HG03095 (cell line): ENCODE measurements at regions not wholly inside any gene's neighbourhood (a gene's known extent, or its start where the extent isn't known, plus 50 kb on each side); places are given as distances from the start of the nearest gene placed in this dataset.
"Not testable (repeated sequence)": the region's sequence is repeated elsewhere in the genome, so short reads cannot be mapped to it uniquely, and the experiment has no call there.

Experiments used
- ATAC-seq: cut with Tn5 transposase; IDR thresholded peaks from one replicate; pipeline ENCODE4 v1.9.1; 2021; ENCODE audit warnings: moderate library complexity; ENCODE audit not compliant: unreplicated experiment

DNA sequence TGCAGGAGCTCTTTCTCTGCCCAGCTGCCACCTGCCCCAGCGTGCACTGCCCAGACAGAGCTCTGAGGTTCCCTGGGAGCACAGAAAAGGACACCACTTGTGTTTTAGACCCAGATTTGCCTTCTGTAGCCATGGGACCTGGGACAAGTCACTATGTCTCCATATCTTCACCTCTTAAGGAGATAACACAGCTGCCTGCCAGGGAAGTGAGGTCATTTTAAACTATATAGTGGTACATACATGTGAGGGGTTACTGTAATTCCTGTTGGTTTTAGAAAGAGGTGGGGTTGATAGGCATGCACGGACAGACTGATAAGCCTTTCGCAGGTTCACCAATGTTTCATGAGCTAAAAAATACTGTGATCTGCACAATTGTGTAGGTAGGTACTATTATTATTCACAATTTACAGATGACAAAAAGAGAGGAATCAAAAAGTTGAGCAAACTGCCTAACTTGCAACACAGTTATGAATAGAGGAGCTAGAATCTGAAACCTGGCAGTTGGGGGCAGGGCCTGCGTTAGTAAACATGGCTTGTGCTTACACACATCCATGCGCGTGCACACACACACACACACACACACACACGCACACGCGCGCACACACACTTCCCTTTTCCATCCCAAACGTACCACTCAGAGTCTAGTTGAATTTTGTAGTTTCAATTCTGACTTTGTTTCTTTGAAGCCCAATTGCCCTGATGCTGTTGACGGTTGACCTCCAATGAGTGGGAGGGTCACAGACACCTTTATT lies 193.6 kb downstream of the FAM43A start:
- no peak for ATAC-seq

DNA sequence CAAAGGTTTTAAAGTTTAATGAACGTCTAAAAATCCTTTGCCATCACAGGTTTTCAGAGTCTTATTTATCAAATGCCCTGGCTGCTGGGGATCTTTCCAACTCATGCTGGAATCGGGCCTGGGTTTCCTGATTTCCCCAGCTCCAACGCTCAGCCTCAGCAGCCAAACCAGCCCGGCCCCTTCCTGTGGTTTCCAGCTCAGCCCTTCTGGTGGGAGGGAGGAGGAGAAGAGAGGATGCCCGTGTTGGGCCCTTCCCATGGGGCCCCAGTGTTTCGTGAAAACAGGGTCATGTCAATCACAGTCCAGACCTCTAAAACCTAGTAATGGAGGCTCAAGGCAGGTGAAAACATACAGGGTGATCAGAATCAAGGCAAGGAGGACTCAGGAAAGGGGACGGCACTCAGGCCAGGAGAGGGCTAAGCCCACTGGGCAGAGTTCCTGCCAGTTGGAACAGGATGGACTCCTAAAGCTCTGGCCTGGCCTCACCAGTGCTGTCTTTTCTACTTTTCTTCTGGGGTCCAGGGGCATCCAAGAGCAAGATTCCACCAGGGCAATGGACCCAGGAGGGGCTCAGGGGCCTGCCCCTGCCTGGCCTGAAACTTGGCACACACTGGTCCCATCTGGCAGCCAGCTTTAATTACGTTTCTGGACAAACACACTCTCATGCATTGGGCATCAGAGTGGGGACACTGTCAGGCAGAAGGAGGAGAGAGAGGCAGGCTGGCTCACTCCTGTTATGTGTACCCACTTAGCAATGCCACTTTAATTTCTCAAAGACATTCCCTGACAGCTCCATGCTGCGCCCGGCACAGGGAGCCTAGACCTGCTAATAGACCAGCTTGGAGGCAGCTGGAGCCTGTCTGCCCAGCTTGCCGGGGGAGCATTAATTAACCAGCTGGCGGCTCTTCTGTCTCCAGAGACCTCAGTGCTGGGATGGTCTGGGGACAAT lies 194.6 kb downstream of the FAM43A start:
- ATAC-seq = no peak

DNA sequence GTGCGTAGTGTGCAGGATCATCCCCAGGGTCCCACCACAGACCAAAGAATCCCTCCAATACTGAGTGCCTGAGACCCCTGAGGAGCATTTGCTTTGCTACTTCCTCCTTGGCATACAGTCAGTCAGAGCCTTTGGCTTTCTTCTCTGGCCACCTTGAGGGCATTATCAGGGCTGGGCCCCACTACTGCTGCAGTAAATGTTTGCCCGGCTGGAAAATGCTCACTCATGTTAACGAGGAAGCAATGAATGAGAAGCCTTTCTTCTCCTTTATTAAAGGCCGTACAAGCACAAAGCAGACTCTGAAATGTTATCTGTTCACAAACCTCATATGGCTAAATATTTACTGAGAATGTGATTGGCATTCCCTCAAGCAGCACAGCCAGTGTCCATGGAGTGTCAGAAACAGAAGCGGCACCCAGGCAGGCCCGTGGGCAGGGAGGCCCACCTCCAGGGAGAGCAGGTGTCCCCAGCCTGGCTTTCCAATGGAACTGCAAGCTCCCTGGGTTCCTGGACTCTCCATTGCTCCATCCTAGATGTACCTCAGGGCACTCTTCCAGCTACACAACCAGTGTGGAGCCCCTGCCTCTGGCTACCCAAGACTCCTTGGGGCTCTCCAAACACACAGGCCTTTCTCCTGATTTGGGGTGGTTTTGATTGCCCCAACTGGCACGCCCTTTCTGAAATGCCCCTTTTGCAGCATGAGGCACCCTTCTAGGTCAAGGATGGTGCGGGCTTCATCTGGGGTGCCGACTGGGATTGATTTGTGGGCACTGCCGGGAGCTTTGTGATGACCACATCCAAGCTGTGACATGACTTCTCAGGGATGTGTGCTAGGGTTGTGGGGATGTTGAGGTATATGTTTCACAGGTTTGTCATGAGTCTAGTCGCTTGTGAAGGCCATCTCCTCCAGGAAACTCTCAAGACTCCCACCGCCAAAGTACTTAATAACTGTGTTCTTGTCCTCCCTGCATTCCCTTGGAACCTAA lies 195.6 kb downstream of the FAM43A start:
- ATAC-seq = no peak

DNA sequence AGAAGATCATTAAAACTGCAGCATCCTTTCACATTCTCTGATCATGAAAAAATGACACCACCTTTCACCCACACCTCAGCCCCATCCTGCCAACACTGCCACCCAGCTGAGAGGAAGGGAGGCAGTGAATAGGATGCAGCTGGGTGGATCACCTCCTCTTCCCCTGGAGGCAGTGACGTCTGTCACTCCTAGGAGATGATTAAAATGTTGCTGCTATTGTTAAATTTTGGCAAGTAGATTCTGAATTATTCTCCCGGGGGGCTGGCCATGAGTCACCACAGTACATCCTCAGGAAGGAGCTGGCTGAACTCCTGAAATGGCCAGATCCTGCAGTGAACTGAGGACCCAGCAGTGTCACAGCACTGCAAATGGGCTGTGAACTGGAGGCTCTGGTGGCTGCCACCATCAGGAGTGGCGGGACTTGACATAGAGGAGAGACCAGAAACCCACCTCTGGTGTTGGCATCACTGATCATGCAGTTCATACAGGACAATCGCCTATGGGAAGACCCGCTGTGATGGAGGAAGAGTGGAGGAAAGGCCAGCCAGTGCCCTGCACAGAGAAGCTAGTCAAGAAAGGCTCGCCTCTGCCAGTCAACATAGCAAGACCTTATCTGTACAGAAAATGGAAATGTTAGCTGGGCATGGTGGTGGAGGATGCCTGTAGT lies 199.1 kb downstream of the FAM43A start:
- ATAC-seq = no peak

DNA sequence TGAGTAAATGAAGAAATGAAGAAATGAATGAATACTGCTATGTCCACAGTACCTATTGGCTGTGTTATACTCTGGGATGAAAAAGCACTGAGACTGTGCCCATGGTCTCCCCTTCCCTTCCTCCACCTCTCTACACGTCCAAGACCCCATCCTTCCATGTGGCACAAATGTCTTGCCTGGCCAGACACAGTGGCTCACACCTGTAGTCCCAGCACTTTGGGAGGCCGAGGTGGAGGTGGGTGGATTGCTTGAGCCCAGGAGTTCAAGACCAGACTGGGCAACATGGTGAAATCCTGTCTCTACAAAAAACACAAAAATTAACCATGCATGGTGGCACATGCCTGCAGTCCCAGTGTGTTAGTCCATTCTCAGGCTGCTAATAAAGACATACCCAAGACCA lies 200.1 kb downstream of the FAM43A start:
- ATAC-seq = no peak

DNA sequence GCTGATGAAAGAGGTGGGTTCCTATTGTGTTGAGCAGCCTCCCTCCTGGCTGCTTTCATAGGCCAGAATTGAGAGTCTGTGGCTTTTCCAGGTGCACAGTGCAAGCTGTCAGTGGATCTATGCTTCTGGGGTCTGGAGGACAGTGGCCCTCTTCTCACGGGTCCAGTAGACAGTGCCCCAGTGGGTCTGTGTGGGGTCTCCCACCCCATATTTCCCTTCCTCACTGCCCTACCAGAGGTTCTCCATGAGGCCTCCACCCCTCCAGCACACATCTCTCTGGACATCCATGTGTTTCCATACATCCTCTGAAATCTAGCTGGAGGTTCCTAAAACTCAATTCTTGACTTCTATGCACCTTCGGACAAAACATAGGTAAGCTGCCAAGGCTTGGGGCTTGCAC lies 201.2 kb downstream of the FAM43A start:
- no peak for ATAC-seq

DNA sequence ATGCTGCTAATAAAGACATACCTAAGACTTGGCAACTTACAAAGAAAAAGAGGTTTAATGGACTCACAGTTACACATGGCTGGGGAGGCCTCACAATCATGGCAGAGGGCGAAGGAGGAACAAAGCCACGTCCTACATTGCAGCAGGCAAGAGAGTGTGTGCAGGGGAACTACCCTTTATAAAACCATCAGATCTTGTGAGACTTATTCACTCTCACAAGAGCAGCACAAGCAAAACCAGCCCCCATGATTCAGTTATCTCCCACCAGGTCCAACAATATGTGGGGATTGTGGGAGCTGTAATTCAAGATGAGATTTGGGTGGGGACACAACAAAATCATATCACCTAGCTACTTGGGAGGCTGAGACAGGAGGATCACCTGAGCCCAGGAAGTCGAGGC lies 202.4 kb downstream of the FAM43A start:
- ATAC-seq = not testable (repeated sequence)

DNA sequence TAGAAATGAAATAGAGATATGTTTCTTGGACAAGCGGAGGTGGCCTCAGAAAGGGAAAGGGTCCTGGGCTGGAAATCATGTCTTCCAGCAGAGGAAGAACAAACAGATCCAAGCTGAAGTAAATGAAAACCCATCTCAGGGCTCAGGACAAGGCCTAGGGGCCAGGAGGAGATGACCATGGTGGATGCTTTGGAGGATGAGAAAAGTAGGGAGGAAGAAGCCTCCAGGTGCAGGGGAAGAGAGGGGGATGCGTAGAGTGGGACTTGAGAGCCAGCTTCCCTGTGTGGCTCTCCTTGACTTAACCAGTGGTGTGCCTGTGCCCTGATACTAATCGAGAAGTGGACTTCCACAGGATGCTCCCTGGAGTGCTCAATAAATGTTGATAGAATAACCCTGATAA lies 203.2 kb downstream of the FAM43A start:
- ATAC-seq = no peak

DNA sequence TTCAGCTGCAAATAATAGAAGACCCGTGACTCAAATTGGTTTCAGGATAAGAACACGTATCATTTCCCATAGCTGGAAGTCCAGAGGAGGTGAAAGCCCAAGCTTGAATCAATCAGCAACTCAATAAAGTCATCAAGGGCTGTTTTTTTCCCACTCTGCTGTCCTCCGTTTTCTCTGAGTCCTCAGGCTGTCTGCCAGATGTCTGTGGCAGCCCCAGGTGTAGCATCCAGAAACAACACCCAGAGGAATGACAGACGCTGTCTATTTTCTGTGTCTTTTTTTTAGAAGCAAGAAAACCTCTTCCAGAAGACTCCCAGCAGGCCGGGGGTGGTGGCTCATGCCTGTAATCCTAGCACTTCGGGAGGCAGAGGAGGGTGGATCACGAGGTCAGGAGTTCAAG lies 204.4 kb downstream of the FAM43A start:
- ATAC-seq = no peak

DNA sequence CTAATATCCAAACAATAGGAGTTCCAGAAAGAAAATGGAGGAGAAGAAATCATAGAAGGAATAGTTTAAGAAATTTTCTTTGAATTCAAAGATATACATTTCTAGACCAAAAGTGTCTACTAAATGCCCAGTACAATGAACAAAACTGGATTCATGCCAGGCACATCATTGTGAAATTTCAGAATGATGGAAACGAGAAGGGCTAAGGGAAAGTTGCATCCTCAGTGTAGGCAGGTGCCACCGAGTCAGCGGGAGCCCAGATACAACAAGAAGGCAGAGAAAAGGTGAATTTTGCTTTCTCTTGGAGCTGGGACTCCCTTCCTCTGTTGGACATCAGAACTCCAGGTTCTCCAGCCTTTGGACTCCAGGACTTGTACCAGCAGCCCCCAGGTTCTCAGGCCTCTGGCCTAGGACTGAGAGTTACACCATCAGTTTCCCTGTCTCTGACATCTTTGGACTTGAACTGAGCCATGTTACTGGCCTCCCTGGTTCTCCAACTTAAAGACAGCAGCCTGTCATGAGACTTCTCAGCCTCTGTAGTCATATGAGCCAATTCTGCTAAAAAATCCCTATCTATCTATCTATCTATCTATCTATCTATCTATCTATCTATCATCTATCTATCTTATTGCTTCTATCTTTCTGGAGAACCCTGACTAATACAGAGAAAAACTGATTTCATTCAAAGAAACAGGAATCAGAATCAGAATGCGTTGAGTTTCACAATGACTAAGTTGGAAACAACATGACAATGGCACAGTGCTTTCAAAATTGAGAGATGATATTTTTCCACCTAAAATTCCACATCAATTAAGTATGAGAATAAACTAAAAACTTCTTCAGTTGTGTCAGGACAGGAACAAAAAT lies 207.7 kb downstream of the FAM43A start:
- no peak for ATAC-seq

DNA sequence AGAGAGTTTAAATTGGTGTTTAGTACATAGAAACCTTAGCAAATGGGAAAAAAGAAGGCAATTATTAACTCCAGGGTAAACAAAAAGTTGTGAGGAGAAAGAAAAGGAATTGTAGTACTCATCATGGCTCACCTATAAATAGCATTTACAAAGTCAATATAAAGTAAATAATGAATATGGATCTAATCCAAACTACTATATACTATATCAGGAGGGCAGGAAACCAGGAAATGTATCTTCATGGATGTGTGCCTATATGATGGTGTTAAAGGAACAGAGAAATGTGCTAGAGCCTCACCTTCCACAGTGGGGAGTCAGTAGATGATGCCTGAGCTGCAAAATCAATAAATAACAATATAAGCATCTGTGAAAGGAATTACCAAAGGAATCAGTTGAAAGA lies 208.9 kb downstream of the FAM43A start:
- ATAC-seq = no peak

DNA sequence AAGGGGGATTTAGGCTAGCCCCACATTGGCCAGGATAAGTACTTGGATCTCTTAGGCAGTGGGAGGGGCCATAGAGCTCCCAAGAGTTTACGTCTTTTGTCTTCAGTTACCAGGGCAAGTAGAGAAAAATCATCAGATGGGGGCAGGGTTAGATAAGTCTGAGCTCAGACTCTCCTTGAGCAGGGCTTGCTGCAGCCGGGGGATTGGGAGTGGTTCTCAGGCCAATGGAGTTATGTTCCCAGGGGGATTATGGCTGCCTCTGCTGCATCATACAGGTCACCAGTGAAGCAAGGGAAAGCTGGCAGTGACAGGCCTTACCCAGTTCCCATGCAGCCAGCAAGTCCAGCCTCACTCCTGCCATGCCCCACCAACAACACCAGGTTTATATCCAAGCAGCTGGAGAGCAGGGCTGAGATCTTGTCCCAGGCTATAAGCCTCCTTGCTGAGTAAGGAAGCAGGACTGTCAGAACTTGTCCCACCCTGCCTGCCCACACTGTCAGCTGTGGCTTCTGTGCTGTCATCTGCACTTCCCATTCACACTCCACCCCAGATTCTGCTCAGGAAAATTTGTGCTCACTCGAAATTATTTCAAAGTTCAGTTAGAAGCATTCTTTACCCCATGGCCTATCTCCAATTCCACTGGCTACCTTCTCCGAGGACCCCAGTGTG lies 215.3 kb downstream of the FAM43A start:
- ATAC-seq = no peak

DNA sequence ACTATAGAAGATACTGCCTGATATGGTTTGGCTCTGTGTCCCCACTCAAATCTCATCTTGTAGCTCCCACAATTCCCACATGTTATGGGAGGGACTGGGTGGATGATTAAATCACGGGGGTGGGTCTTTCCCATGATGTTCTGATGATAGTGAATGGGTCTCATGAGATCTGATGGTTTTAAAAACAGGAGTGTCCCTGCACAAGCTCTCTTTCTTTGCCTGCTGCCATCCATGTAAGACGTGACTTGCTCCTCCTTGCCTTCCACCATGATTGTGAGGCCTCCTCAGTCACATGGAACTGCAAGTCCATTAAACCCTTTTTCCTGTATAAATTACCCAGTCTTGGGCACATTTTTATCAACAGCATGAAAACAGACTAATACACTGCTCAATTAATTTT lies 217.8 kb downstream of the FAM43A start:
- ATAC-seq = not testable (repeated sequence)

DNA sequence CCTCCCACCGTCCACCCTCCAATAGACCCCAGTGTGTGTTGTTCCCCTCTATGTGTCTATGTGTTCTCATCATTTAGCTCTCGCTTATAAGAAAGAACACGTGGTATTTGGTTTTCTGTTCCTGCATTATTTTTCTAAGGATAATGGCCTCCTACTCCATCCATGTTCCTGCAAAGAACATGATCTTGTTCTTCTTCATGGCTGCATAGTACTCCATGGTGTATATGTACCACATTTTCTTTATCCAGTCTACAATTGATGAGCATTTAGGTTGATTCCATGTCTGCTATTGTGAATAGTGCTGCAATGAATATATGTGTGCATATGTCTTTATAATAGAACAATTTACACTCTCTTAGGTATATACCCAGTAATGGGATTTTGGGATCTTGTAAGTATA lies 219.3 kb downstream of the FAM43A start:
- ATAC-seq = not testable (repeated sequence)

DNA sequence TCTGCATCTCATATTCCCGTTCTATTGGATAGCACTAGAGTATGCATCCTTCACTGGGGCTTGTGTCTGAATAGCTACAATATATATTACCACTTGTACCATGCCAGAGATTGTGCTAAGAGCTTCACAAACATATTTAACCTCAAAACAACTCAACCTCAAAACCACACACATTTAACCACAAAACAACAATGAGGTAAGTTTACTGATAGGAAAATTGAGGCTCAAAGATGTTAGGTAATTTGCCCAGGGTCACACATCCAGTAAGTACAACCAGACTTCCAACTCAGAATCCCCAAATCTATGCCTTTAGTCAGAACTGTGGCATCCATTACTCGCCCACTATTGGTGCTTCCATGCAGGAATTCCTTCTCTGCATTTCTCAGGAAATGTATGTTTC lies 220.0 kb downstream of the FAM43A start:
- ATAC-seq = no peak

DNA sequence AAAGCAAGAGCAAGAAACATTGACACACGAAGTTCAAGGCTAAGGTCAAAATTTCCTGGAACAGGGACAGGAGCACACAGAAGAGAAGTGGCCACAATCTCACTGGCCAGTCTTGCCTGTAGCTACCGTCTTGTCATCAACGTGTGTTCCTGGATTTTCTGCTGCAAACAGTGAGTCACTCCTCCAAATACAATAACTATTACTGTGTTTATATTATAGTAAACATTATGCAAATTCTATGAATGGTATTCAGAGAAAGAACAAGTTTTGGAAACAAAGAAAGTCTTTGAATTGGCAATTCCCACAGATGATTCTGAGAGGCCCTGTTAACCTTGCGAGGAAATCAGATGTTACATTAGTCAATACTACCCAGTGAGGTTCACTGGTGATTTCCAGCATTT lies 220.5 kb downstream of the FAM43A start:
- ATAC-seq = no peak

DNA sequence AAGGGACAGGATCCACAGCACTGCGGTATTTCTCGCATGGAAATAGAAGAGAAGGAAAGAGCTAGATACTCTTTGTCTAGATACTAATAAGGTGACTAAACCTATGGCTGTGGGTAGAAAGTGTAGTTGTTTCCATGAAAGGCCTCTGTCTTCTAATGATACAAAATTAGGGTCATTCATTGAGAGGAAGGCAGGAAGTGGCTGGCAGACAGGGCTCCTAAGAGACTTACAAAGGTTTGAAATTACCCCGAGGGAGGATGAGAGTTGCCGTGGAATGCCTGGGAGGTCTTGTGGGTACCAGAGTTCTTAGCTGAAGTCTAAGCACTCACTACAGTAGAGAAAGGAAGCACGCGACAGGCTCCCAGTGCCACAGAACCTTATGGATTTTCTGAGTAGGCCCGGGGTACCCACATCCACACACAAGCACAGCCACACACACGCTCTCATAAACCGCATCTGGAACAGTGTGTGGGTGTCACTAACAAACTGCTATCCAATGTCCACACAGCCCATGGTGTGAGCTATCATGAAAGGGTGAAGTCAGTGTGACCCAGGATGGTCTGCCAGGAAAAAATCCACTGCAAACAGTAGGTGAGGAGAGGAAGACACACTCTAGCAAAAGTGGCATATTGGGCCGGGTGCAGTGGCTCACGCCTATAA lies 221.4 kb downstream of the FAM43A start:
- no peak for ATAC-seq

DNA sequence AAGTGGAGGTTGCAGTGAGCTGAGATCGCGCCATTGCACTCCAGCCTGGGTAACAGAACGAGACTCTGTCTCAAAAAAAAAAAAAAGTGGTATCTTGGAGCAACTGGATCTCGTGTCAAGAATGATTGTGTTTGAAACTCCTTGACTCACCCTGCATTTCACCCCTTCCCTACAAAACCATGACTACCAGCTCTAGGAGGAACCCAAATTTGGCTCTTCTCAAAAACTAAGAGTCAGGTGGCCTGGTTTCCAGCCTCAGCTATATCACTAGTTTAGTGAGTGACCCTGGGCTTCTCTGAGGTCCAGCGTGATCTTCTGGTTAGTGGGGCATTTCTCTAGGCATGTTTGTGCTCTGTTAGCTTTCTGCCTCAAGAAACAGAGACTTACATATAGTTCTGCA lies 222.1 kb downstream of the FAM43A start:
- no peak for ATAC-seq
